Right lobe of liver (tissue), 6 donors: ENCODE measurements at regions not wholly inside any gene's neighbourhood (a gene's known extent, or its start where the extent isn't known, plus 50 kb on each side); places are given as distances from the start of the nearest gene placed in this dataset.
"Not testable (repeated sequence)": the region's sequence is repeated elsewhere in the genome, so short reads cannot be mapped to it uniquely, and the experiment has no call there.

Experiments used
- ATAC-seq, 4 donors: fragments of 200-7000 bp; cut with Tn5 transposase; one replicate each; pipeline ENCODE4 v1.9.1; 2020; ENCODE audit warnings: mild to moderate bottlenecking in 4 of 4, moderate library complexity in 4 of 4
- DNase-seq, 3 donors: peaks; one replicate each; pipeline ENCODE4 v3.0.0-alpha.2; 2020
- H3K27ac ChIP-seq, 3 donors: fragments of 200-600 bp; one replicate each; pipeline ENCODE4 v1.8.0; 2022
- H3K27me3 ChIP-seq, 2 donors: fragments of 200-600 bp; one replicate each; pipeline ENCODE4 v1.8.0; 2022
- H3K36me3 ChIP-seq, 4 donors: fragments of 200-600 bp; sonication (generic) in 1 of 4; one replicate each; pipeline versions ENCODE4 v1.5.1 to v1.8.0; 2017 to 2022; ENCODE audit warnings: control low read depth in 1 of 4
- H3K4me1 ChIP-seq, 4 donors: fragments of 200-600 bp; sonication (generic) in 1 of 4; one replicate each; pipeline versions ENCODE4 v1.5.1 to v1.8.0; 2017 to 2022; ENCODE audit warnings: control low read depth in 1 of 4
- H3K4me3 ChIP-seq, 3 donors: fragments of 200-600 bp; one replicate each; pipeline ENCODE4 v1.8.0; 2022
- H3K9me3 ChIP-seq, 4 donors: fragments of 200-600 bp; sonication (generic) in 1 of 4; one replicate each; pipeline versions ENCODE4 v1.5.1 to v1.8.0; 2017 to 2022; ENCODE audit warnings: control low read depth in 1 of 4
- CTCF ChIP-seq, 4 donors: fragments of 200-600 bp in 3 of 4; fragments of 450-650 bp in 1 of 4; IDR thresholded peaks; one replicate each; pipeline versions ENCODE4 v1.5.1 to v1.8.0; 2016 to 2022; ENCODE audit warnings: antibody characterized with exemption in 4 of 4, mild to moderate bottlenecking in 2 of 4
- POLR2A ChIP-seq: fragments of 450-650 bp; IDR thresholded peaks from one replicate; pipeline ENCODE4 v1.6.1; 2017; ENCODE audit warnings: antibody characterized with exemption, mild to moderate bottlenecking
- WGBS: methylation state at CpG from one replicate; pipeline ENCODE4 v1.1.6; 2018; ENCODE audit warnings: low coverage, low lambda C conversion rate; ENCODE audit not compliant: insufficient coverage; ENCODE audit errors: missing lambda C conversion rate; 5-methylcytosine and 5-hydroxymethylcytosine counted together
- intact Hi-C, 2 donors: fragments of 100-400 bp; cut with DNase I; formaldehyde crosslinking; loops; one replicate each; pipeline versions ENCODE4 v1.11.2 to v1.14.1; 2022
- donor health status: DM: no; HTN: yes; CAD: no.
- donor health status: DM: no; HTN: no; CAD: no.
- donor health status: DM: no; HTN: no; CAD: no.
- donor health status: DM: no; HTN: yes; CAD: no.
- donor health status: DM: no; HTN: yes; CAD: no.

GRCh38 chr9:24242576-24242975 is 303.1 kb downstream of the IZUMO3 start:
- Histone ChIP-seq H3K27ac (no peak overlapping the region), H3K9me3 (no peaks in the 10 kb centered on the region), H3K4me1 (no peaks in the 10 kb centered on the region), H3K36me3 (no peaks in the 10 kb centered on the region), H3K27me3 (no peaks in the 10 kb centered on the region), H3K4me3 (no peak overlapping the region)
- DNase-seq (no peak), ATAC-seq (no peak)
- intact Hi-C loops: no loop called here
- 36% methylated on average over 3 of the region's 3 CpGs for WGBS
- TF ChIP-seq CTCF (IDR thresholded peaks at IDR 0.05): no peak

GRCh38 chr9:24218656-24219055 is 327.0 kb downstream of the IZUMO3 start:
- H3K27ac ChIP-seq: no peak overlapping the region
- H3K4me3 ChIP-seq: no peak overlapping the region
- intact Hi-C loops: no loop called here
- no peaks in the 10 kb centered on the region for H3K4me1 ChIP-seq
- TF ChIP-seq POLR2A (no peak), CTCF (IDR thresholded peaks at IDR 0.05) (no peak)
- whole genome bisulfite sequencing: 41% methylated on average over 2 of the region's 2 CpGs
- H3K27me3 ChIP-seq: no peaks in the 10 kb centered on the region
- H3K9me3 ChIP-seq: no peaks in the 10 kb centered on the region
- no peak for DNase-seq
- ATAC-seq: no peak
- H3K36me3 ChIP-seq: no peaks in the 10 kb centered on the region

- ATAC-seq (no peak), DNase-seq (no peak)
- Histone ChIP-seq H3K27me3 (no peaks in the 10 kb centered on the region), H3K36me3 (no peaks in the 10 kb centered on the region), H3K4me3 (no peak overlapping the region), H3K9me3 (no peaks in the 10 kb centered on the region), H3K4me1 (no peaks in the 10 kb centered on the region), H3K27ac (no peak overlapping the region)
- intact Hi-C loops: no loop called here
- TF ChIP-seq CTCF (IDR thresholded peaks at IDR 0.05) (no peak), POLR2A (no peak)
- 17% methylated on average over 2 of the region's 2 CpGs for WGBS
Observed at GRCh38 chr9:24210641-24211040, 335.1 kb downstream of the IZUMO3 start.

- Histone ChIP-seq H3K27ac (no peak overlapping the region), H3K27me3 (no peaks in the 10 kb centered on the region), H3K4me3 (no peak overlapping the region), H3K9me3 (peaks cover 0 to 4% (median 0%) of the 10 kb centered on the region in 4 donors), H3K36me3 (no peaks in the 10 kb centered on the region), H3K4me1 (no peaks in the 10 kb centered on the region)
- intact Hi-C loops: no loop called here
- 75% methylated on average over 1 of the region's 1 CpG for WGBS
- TF ChIP-seq POLR2A (no peak), CTCF (IDR thresholded peaks at IDR 0.05) (no peak)
- no peak for DNase-seq
- no peak for ATAC-seq
Observed at GRCh38 chr9:24189986-24190385, 355.7 kb downstream of the IZUMO3 start.

GRCh38 chr9:24180572-24180971 is 354.5 kb upstream of the ELAVL2 start:
- H3K27ac ChIP-seq, H3K4me3 ChIP-seq, ATAC-seq, H3K9me3 ChIP-seq, DNase-seq, H3K27me3 ChIP-seq, H3K4me1 ChIP-seq, H3K36me3 ChIP-seq, intact Hi-C loops: not testable (repeated sequence)
- 24% methylated on average over 1 of the region's 1 CpG for WGBS
